HepG2 (cell line): ENCODE measurements at regions not wholly inside any gene's neighbourhood (a gene's known extent, or its start where the extent isn't known, plus 50 kb on each side); places are given as distances from the start of the nearest gene placed in this dataset.

Experiments
- ATAC-seq: fragments of 200-7000 bp; cut with Tn5 transposase; 3 replicates; pipeline ENCODE4 v1.9.1; 2020; ENCODE audit warnings: mild to moderate bottlenecking, moderate library complexity
- BruUV-seq: library from RNA; stranded (reverse); fragments of 400-500 nt; replicated peaks from 2 replicates; lab custom pipeline; 2021; lab: Mats Ljungman, UMichigan
- CTCF ChIA-PET: fragments of 300-600 bp; formaldehyde crosslinking; extraction: SDS; loops from one replicate; lab custom pipeline; 2021; ENCODE audit warnings: low total read pairs, inconsistent platforms, low intra/inter-chr PET ratio; lab: Yijun Ruan, JAX
- POLR2A ChIA-PET: fragments of 350-600 bp; sonication (Branson Sonifier 250); formaldehyde crosslinking; loops from one replicate; lab custom pipeline; 2020; ENCODE audit warnings: antibody characterized with exemption, inconsistent platforms; lab: Yijun Ruan, JAX
- DNase-seq: peaks from one replicate; pipeline ENCODE4 v3.0.0-alpha.2; 2015; ENCODE audit warnings: low spot score
- FAIRE-seq: peaks from 3 replicates; lab custom pipeline; 2011; peaks lifted over from hg19 to GRCh38; lab: Jason Lieb, UNC
- H2AFZ ChIP-seq: one replicate; pipeline ENCODE4 v1.6.1; 2011; ENCODE audit warnings: low read length, inconsistent platforms
- H3K27ac ChIP-seq: fragments of 300-600 bp; 3 replicates; pipeline ENCODE4 v1.8.0; 2011; ENCODE audit warnings: mixed run types, mild to moderate bottlenecking, mixed read lengths, low read length, inconsistent platforms; ENCODE audit not compliant: insufficient read depth; ENCODE audit errors: extremely low read length
- H3K27me3 ChIP-seq, 2 experiments: fragments of 200-600 bp in 1 of 2; 2 replicates in 1 of 2; 3 replicates in 1 of 2; pipeline versions ENCODE4 v1.6.0 to v1.8.0; 2011; ENCODE audit warnings: low read length in 2 of 2, mild to moderate bottlenecking in 2 of 2, moderate library complexity in 2 of 2, inconsistent platforms in 1 of 2; ENCODE audit not compliant: insufficient read depth in 2 of 2, control insufficient read depth in 1 of 2
- H3K36me3 ChIP-seq, 2 experiments: fragments of 200-600 bp in 1 of 2; replicated peaks in 1 of 2; 2 replicates in 1 of 2; 3 replicates in 1 of 2; pipeline versions ENCODE4 v1.5.1 to v1.8.0; 2011; ENCODE audit warnings: low read length in 2 of 2, inconsistent platforms in 1 of 2; ENCODE audit not compliant: insufficient read depth in 2 of 2, control insufficient read depth in 1 of 2
- H3K4me1 ChIP-seq: 2 replicates; pipeline ENCODE4 v1.5.1; 2012; ENCODE audit warnings: low read length, inconsistent platforms; ENCODE audit not compliant: insufficient read depth
- H3K4me2 ChIP-seq: 2 replicates; pipeline ENCODE4 v1.6.0; 2011; ENCODE audit warnings: low read depth, low read length, inconsistent platforms
- H3K4me3 ChIP-seq, 3 experiments: fragments of 200-600 bp in 1 of 3; sonication (generic), shearing (Covaris generic) in 1 of 3; replicated peaks in 1 of 3; 2 replicates each; pipeline ENCODE4 v1.5.1; 2011 to 2016; ENCODE audit warnings: low read length in 3 of 3, inconsistent platforms in 2 of 3, low read depth in 2 of 3, mild to moderate bottlenecking in 2 of 3, control low read depth in 1 of 3, mixed read lengths in 1 of 3; ENCODE audit not compliant: insufficient read depth in 1 of 3
- H3K79me2 ChIP-seq: one replicate; pipeline ENCODE4 v1.6.1; 2011; ENCODE audit warnings: low read length, inconsistent platforms; ENCODE audit not compliant: insufficient read depth
- H3K9ac ChIP-seq: 2 replicates; pipeline ENCODE4 v1.6.0; 2011; ENCODE audit warnings: mild to moderate bottlenecking, low read depth, low read length, inconsistent platforms; ENCODE audit not compliant: insufficient read depth
- H3K9me3 ChIP-seq: 2 replicates; pipeline ENCODE4 v1.5.1; 2012; ENCODE audit warnings: mild to moderate bottlenecking, low read length
- H4K20me1 ChIP-seq: 2 replicates; pipeline ENCODE4 v1.6.0; 2011; ENCODE audit warnings: inconsistent platforms, mild to moderate bottlenecking, low read length, moderate library complexity; ENCODE audit not compliant: insufficient read depth
- CBFB ChIP-seq: sonication (generic); formaldehyde crosslinking; IDR thresholded peaks from 2 replicates; pipeline ENCODE4 v1.4.0; 2020; ENCODE audit warnings: missing genetic modification reagents
- IRF1 ChIP-seq: sonication (generic); formaldehyde crosslinking; IDR thresholded peaks from 2 replicates; pipeline ENCODE4 v1.4.0; 2020; ENCODE audit warnings: low read depth, mild to moderate bottlenecking, missing genetic modification reagents
- KAT2B ChIP-seq: fragments of 150-350 bp; IDR thresholded peaks from 2 replicates; pipeline ENCODE4 v1.6.1; 2014; ENCODE audit warnings: low read depth, low read length, borderline replicate concordance
- MATR3 ChIP-seq: sonication (generic); formaldehyde crosslinking; IDR thresholded peaks from 2 replicates; pipeline ENCODE4 v1.4.0; 2020; ENCODE audit warnings: missing genetic modification reagents
- NR2F2 ChIP-seq: IDR thresholded peaks from 2 replicates; pipeline ENCODE4 v1.6.1; 2012; ENCODE audit warnings: low read depth, inconsistent platforms, borderline replicate concordance
- POLR2AphosphoS2 ChIP-seq: IDR thresholded peaks from 2 replicates; pipeline ENCODE4 v1.6.1; 2011; ENCODE audit warnings: low read depth, low read length, improper control_type of control experiment
- RAD51 ChIP-seq: fragments of 450-650 bp; IDR thresholded peaks from 2 replicates; pipeline ENCODE4 v1.6.1; 2016; ENCODE audit warnings: borderline replicate concordance
- XBP1 ChIP-seq: sonication (generic); formaldehyde crosslinking; IDR thresholded peaks from 2 replicates; pipeline ENCODE4 v1.5.0; 2020; ENCODE audit warnings: missing genetic modification reagents
- ZNF777 ChIP-seq: sonication (generic); formaldehyde crosslinking; IDR thresholded peaks from 2 replicates; pipeline ENCODE4 v1.4.0; 2020; ENCODE audit warnings: missing genetic modification reagents
- WGBS: methylation state at CpG from one replicate; pipeline ENCODE4 v1.1.6; 2017; ENCODE audit warnings: low lambda C conversion rate; 5-methylcytosine and 5-hydroxymethylcytosine counted together
- in situ Hi-C: cut with HindIII; loops from 2 replicates; pipeline ENCODE4 v1.10.0; 2017; ENCODE audit warnings: low pct_unique_long_range_greater_than_20kb; ENCODE audit not compliant: extremely low pct_ligation_motif_present
- intact Hi-C: fragments of 100-400 bp; cut with micrococcal nuclease; formaldehyde crosslinking; loops from one replicate; pipeline ENCODE4 v1.10.0; 2022; ENCODE audit not compliant: unreplicated experiment
- TF ChIP-seq, protein P1 (sequence below): sonication (generic); formaldehyde crosslinking; IDR thresholded peaks from 2 replicates; pipeline ENCODE4 v1.5.0; 2020; ENCODE audit warnings: missing genetic modification reagents
- TF ChIP-seq, protein P2 (sequence below): sonication (generic); formaldehyde crosslinking; conservative IDR thresholded peaks from 2 replicates; pipeline ENCODE4 v1.5.0; 2020; ENCODE audit warnings: missing genetic modification reagents
- TF ChIP-seq, protein P3 (sequence below): sonication (generic); formaldehyde crosslinking; IDR thresholded peaks from 2 replicates; pipeline ENCODE4 v1.8.1; 2022; ENCODE audit warnings: low read depth, mild to moderate bottlenecking, missing genetic modification reagents

DNA sequence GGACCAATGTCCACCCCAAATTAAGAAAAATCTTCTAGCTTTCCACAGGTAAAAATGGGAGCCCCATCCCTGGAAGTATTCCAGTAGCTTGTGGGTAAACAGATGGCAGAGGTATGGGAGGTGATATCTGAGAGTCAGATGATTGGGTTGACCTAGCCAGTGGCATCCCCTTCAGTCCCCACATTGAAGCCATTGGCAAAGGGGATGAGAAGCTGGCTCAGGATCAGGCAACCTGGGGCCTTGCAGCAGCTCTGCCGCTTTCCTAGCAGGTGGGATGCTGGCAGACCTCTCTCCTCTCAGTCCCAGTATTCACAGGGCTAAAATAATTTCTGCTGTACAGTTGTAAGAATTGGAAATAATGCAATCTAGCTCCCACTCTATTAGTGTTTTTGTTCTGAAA is 108.9 kb upstream of the KCNG1 start:
- H3K9ac ChIP-seq, result no peak overlapping the region
- no peaks in the 10 kb centered on the region for H3K9me3 ChIP-seq
- no peaks in the 10 kb centered on the region for H3K36me3 ChIP-seq
- ATAC-seq, result no peak
- BruUV-seq, result no TSS peak
- H4K20me1 ChIP-seq, result no peaks in the 10 kb centered on the region
- intact Hi-C loops, result no loop called here
- H3K27ac ChIP-seq, result no peak overlapping the region
- no peaks in the 10 kb centered on the region for H3K4me1 ChIP-seq
- DNase-seq, result no peak
- no peak overlapping the region for H3K4me3 ChIP-seq
- no peak for TF ChIP-seq IRF1 (CRISPR knock-in tag)
- TF ChIP-seq, protein P1, sequence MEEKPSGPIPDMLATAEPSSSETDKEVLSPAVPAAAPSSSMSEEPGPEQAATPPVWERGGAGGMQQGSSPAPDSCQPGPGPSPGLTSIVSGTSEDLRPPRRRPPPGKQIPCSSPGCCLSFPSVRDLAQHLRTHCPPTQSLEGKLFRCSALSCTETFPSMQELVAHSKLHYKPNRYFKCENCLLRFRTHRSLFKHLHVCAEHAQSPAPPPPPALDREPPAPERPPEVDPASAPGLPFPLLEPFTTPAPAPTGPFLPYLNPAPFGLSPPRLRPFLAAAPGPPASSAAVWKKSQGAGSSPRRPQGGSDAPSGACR, result no peak
- TF ChIP-seq MATR3, result no peak
- 0% methylated on average over 1 of the region's 1 CpG for WGBS
- no peak overlapping the region for H3K4me2 ChIP-seq
- H3K79me2 ChIP-seq, result no peaks in the 10 kb centered on the region
- ChIA-PET POLR2A (no interaction called here), CTCF (no interaction called here)
- H2AFZ ChIP-seq, result no peak overlapping the region
- peaks cover 0 to 29% of the 10 kb centered on the region in 2 experiments; a peak in 4 of 5 replicates for H3K27me3 ChIP-seq
- in situ Hi-C loops, result no loop called here
- no peak for FAIRE-seq

GRCh38 chr20:51129147-51129776 is 106.4 kb upstream of the KCNG1 start:
- Histone ChIP-seq H3K27ac (no peak overlapping the region), H2AFZ (no peak overlapping the region), H3K27me3 (peaks cover 1 to 33% of the 10 kb centered on the region in 2 experiments; a peak in 3 of 5 replicates), H3K9ac (no peak overlapping the region), H4K20me1 (no peaks in the 10 kb centered on the region), H3K36me3 (no peaks in the 10 kb centered on the region), H3K4me3 (no peak overlapping the region), H3K9me3 (no peaks in the 10 kb centered on the region), H3K4me2 (no peak overlapping the region), H3K79me2 (no peaks in the 10 kb centered on the region), H3K4me1 (no peaks in the 10 kb centered on the region)
- CTCF ChIA-PET, result no interaction called here
- in situ Hi-C loops (no loop called here), intact Hi-C loops (no loop called here)
- WGBS, result 3% methylated on average over 7 of the region's 7 CpGs
- FAIRE-seq (no peak), ATAC-seq (no peak), DNase-seq (no peak)
- POLR2A ChIA-PET, result no interaction called here
- no TSS peak for BruUV-seq
- TF ChIP-seq ZNF777 (CRISPR knock-in tag) (no peak), POLR2AphosphoS2 (no peak), CBFB (no peak), NR2F2 (no peak), XBP1 (CRISPR knock-in tag) (no peak), RAD51 (no peak), KAT2B (no peak)
- TF ChIP-seq, protein P2, sequence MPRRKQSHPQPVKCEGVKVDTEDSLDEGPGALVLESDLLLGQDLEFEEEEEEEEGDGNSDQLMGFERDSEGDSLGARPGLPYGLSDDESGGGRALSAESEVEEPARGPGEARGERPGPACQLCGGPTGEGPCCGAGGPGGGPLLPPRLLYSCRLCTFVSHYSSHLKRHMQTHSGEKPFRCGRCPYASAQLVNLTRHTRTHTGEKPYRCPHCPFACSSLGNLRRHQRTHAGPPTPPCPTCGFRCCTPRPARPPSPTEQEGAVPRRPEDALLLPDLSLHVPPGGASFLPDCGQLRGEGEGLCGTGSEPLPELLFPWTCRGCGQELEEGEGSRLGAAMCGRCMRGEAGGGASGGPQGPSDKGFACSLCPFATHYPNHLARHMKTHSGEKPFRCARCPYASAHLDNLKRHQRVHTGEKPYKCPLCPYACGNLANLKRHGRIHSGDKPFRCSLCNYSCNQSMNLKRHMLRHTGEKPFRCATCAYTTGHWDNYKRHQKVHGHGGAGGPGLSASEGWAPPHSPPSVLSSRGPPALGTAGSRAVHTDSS, result no peak
- TF ChIP-seq, protein P3, sequence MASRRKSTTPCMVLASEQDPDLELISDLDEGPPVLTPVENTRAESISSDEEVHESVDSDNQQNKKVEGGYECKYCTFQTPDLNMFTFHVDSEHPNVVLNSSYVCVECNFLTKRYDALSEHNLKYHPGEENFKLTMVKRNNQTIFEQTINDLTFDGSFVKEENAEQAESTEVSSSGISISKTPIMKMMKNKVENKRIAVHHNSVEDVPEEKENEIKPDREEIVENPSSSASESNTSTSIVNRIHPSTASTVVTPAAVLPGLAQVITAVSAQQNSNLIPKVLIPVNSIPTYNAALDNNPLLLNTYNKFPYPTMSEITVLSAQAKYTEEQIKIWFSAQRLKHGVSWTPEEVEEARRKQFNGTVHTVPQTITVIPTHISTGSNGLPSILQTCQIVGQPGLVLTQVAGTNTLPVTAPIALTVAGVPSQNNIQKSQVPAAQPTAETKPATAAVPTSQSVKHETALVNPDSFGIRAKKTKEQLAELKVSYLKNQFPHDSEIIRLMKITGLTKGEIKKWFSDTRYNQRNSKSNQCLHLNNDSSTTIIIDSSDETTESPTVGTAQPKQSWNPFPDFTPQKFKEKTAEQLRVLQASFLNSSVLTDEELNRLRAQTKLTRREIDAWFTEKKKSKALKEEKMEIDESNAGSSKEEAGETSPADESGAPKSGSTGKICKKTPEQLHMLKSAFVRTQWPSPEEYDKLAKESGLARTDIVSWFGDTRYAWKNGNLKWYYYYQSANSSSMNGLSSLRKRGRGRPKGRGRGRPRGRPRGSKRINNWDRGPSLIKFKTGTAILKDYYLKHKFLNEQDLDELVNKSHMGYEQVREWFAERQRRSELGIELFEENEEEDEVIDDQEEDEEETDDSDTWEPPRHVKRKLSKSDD (CRISPR knock-in tag), result no peak
